H1 (cell line): ENCODE measurements at regions not wholly inside any gene's neighbourhood (a gene's known extent, or its start where the extent isn't known, plus 50 kb on each side); places are given as distances from the start of the nearest gene placed in this dataset.

Experiments used
- CTCF ChIA-PET: fragments of 300-600 bp; sonication (Branson Sonifier 250); formaldehyde crosslinking; loops from one replicate; lab custom pipeline; 2021; ENCODE audit not compliant: partially characterized antibody; lab: Charles Lee
- POLR2A ChIA-PET: fragments of 300-600 bp; sonication (Branson Sonifier 250); formaldehyde crosslinking; loops from one replicate; lab custom pipeline; 2021; ENCODE audit warnings: inconsistent platforms; ENCODE audit not compliant: partially characterized antibody; lab: Charles Lee
- DNase-seq, 2 experiments: peaks; one replicate each; pipeline versions ENCODE4 v3.0.0 to v3.0.0-alpha.2; 2010 to 2022; ENCODE audit warnings: low spot score in 2 of 2, low read depth in 1 of 2, mixed read lengths in 1 of 2
- FAIRE-seq: peaks from 2 replicates; lab custom pipeline; 2011; peaks lifted over from hg19 to GRCh38; lab: Jason Lieb, UNC
- H2AFZ ChIP-seq: 2 replicates; pipeline ENCODE4 v1.8.1; 2012; ENCODE audit warnings: low read length, inconsistent platforms
- H2AK5ac ChIP-seq: 2 replicates; pipeline ENCODE4 v1.6.1; 2013; ENCODE audit warnings: low read depth, low read length
- H2BK120ac ChIP-seq: replicated peaks from 2 replicates; pipeline ENCODE3; 2013; ENCODE audit warnings: low read depth, low read length, inconsistent platforms
- H2BK12ac ChIP-seq: 2 replicates; pipeline ENCODE4 v1.6.1; 2013; ENCODE audit warnings: low read depth, low read length
- H2BK15ac ChIP-seq: 2 replicates; pipeline ENCODE4 v1.6.1; 2013; ENCODE audit warnings: low read length
- H2BK20ac ChIP-seq: 2 replicates; pipeline ENCODE4 v1.6.1; 2013; ENCODE audit warnings: low read length
- H2BK5ac ChIP-seq: 2 replicates; pipeline ENCODE4 v1.6.1; 2013; ENCODE audit warnings: low read depth, low read length
- H3K14ac ChIP-seq: 2 replicates; pipeline ENCODE4 v1.6.1; 2013; ENCODE audit warnings: inconsistent platforms; ENCODE audit not compliant: insufficient read length
- H3K18ac ChIP-seq: 2 replicates; pipeline ENCODE4 v1.6.1; 2013; ENCODE audit warnings: low read length; ENCODE audit errors: extremely low read depth
- H3K23ac ChIP-seq: 2 replicates; pipeline ENCODE4 v1.6.1; 2013; ENCODE audit warnings: inconsistent platforms; ENCODE audit not compliant: insufficient read length
- H3K23me2 ChIP-seq: 2 replicates; pipeline ENCODE4 v1.6.1; 2013; ENCODE audit warnings: low read depth, low read length
- H3K27ac ChIP-seq: 2 replicates; pipeline ENCODE4 v1.6.1; 2011; ENCODE audit warnings: low read depth, low read length, inconsistent platforms
- H3K27me3 ChIP-seq, 4 experiments: replicated peaks in 1 of 4; 1 replicate in 1 of 4; 2 replicates in 3 of 4; pipeline versions ENCODE4 v1.6.1 to v1.8.1; 2011 to 2013; ENCODE audit warnings: low read length in 3 of 4, mild to moderate bottlenecking in 3 of 4, inconsistent platforms in 2 of 4, mixed read lengths in 2 of 4, moderate library complexity in 1 of 4; ENCODE audit not compliant: control insufficient read depth in 3 of 4, insufficient read depth in 3 of 4; ENCODE audit errors: extremely low read depth in 1 of 4
- H3K36me3 ChIP-seq, 4 experiments: 2 replicates each; pipeline versions ENCODE4 v1.6.1 to v1.8.1; 2011 to 2013; ENCODE audit warnings: mild to moderate bottlenecking in 4 of 4, low read length in 3 of 4, moderate library complexity in 2 of 4, control low read depth in 1 of 4, inconsistent platforms in 1 of 4; ENCODE audit not compliant: insufficient read depth in 4 of 4, control insufficient read depth in 2 of 4
- H3K4ac ChIP-seq: replicated peaks from 2 replicates; pipeline ENCODE3; 2013; ENCODE audit warnings: low read length, low read depth, mixed read lengths, inconsistent platforms; ENCODE audit not compliant: insufficient read length
- H3K4me1 ChIP-seq, 4 experiments: replicated peaks in 1 of 4; 1 replicate in 1 of 4; 2 replicates in 3 of 4; pipeline versions ENCODE4 v1.6.1 to v1.8.1; 2011 to 2013; ENCODE audit warnings: low read length in 3 of 4, inconsistent platforms in 2 of 4, mixed read lengths in 1 of 4; ENCODE audit not compliant: insufficient read depth in 4 of 4, control insufficient read depth in 3 of 4
- H3K4me2 ChIP-seq, 2 experiments: 2 replicates each; pipeline versions ENCODE4 v1.6.1 to v1.8.1; 2011 to 2013; ENCODE audit warnings: low read depth in 2 of 2, low read length in 2 of 2, control low read depth in 1 of 2, inconsistent platforms in 1 of 2, mild to moderate bottlenecking in 1 of 2; ENCODE audit not compliant: insufficient read depth in 1 of 2
- H3K4me3 ChIP-seq, 4 experiments: fragments of 200-600, 300-600 bp in 1 of 4; sonication (generic), shearing (Covaris generic), sonication (Bioruptor Twin) in 1 of 4; 2 replicates each; pipeline versions ENCODE4 v1.5.1 to v1.8.1; 2011 to 2016; ENCODE audit warnings: low read length in 4 of 4, low read depth in 3 of 4, control low read depth in 2 of 4, inconsistent platforms in 2 of 4, mild to moderate bottlenecking in 2 of 4, mixed read lengths in 1 of 4, moderate library complexity in 1 of 4; ENCODE audit not compliant: insufficient read depth in 2 of 4; ENCODE audit errors: extremely low read depth in 1 of 4
- H3K56ac ChIP-seq: replicated peaks from 2 replicates; pipeline ENCODE3; 2013; ENCODE audit warnings: low read depth, mild to moderate bottlenecking, mixed read lengths, low read length, inconsistent platforms; ENCODE audit not compliant: insufficient read length
- H3K79me1 ChIP-seq: 2 replicates; pipeline ENCODE4 v1.6.1; 2013; ENCODE audit warnings: low read depth, low read length, control low read depth
- H3K79me2 ChIP-seq, 2 experiments: 2 replicates each; pipeline versions ENCODE4 v1.6.1 to v1.8.1; 2012 to 2013; ENCODE audit warnings: low read length in 2 of 2, mild to moderate bottlenecking in 2 of 2, inconsistent platforms in 1 of 2; ENCODE audit not compliant: insufficient read depth in 2 of 2, control insufficient read depth in 1 of 2
- H3K9ac ChIP-seq, 4 experiments: replicated peaks in 1 of 4; 1 replicate in 1 of 4; 2 replicates in 3 of 4; pipeline versions ENCODE4 v1.6.1 to v1.8.1; 2011 to 2013; ENCODE audit warnings: low read depth in 3 of 4, low read length in 3 of 4, control low read depth in 2 of 4, mild to moderate bottlenecking in 2 of 4, moderate library complexity in 2 of 4, inconsistent platforms in 1 of 4; ENCODE audit errors: extremely low read depth in 1 of 4
- H3K9me3 ChIP-seq, 2 experiments: 2 replicates each; pipeline versions ENCODE4 v1.6.1 to v1.8.1; 2012 to 2013; ENCODE audit warnings: mild to moderate bottlenecking in 2 of 2, moderate library complexity in 2 of 2, control low read depth in 1 of 2, inconsistent platforms in 1 of 2, low read depth in 1 of 2, low read length in 1 of 2, mixed read lengths in 1 of 2; ENCODE audit not compliant: insufficient read depth in 2 of 2
- H4K20me1 ChIP-seq, 2 experiments: replicated peaks in 1 of 2; 2 replicates each; pipeline versions ENCODE3 to v1.8.1; 2011 to 2013; ENCODE audit warnings: inconsistent platforms in 2 of 2, low read length in 2 of 2, mild to moderate bottlenecking in 1 of 2; ENCODE audit not compliant: insufficient read depth in 2 of 2, control insufficient read depth in 1 of 2
- H4K5ac ChIP-seq: 2 replicates; pipeline ENCODE4 v1.6.1; 2013; ENCODE audit warnings: low read length, low read depth, mixed read lengths, inconsistent platforms; ENCODE audit not compliant: insufficient read length
- H4K8ac ChIP-seq: 2 replicates; pipeline ENCODE4 v1.8.0; 2013; ENCODE audit warnings: mild to moderate bottlenecking, moderate library complexity, low read length, inconsistent platforms; ENCODE audit not compliant: insufficient read depth; ENCODE audit errors: extremely low read depth
- H4K91ac ChIP-seq: replicated peaks from 2 replicates; pipeline ENCODE3; 2013; ENCODE audit warnings: low read length, mixed read lengths, inconsistent platforms; ENCODE audit not compliant: insufficient read length
- ASH2L ChIP-seq: fragments of 200-600, 300-600 bp; sonication (generic); IDR thresholded peaks from one replicate; pipeline ENCODE4 v1.7.1; 2017; ENCODE audit warnings: low read length
- CBX5 ChIP-seq: fragments of 300-800, 300-1000 bp; sonication (generic); IDR thresholded peaks from 2 replicates; pipeline ENCODE4 v1.7.1; 2016; ENCODE audit warnings: antibody characterized with exemption, low read length, low read depth
- CEBPB ChIP-seq: IDR thresholded peaks from 2 replicates; pipeline ENCODE4 v1.6.1; 2012; ENCODE audit warnings: low read depth, low read length
- EGR1 ChIP-seq: IDR thresholded peaks from 2 replicates; pipeline ENCODE4 v1.6.1; 2011; ENCODE audit warnings: low read depth, low read length, borderline replicate concordance
- EZH2 ChIP-seq: fragments of 200-600 bp; sonication (generic); IDR thresholded peaks from 2 replicates; pipeline ENCODE4 v1.7.1; 2012; ENCODE audit warnings: low read depth, mild to moderate bottlenecking, moderate library complexity, low read length, inconsistent platforms; ENCODE audit not compliant: severe bottlenecking
- HDAC2 ChIP-seq, 2 experiments: fragments of 300-600 bp in 1 of 2; sonication (generic) in 1 of 2; IDR thresholded peaks; 2 replicates each; pipeline ENCODE4 v1.6.1; 2011 to 2012; ENCODE audit warnings: low read depth in 2 of 2, low read length in 2 of 2, mild to moderate bottlenecking in 2 of 2, moderate library complexity in 2 of 2, borderline replicate concordance in 1 of 2, inconsistent platforms in 1 of 2
- HDAC6 ChIP-seq: IDR thresholded peaks from one replicate; pipeline ENCODE4 v1.7.1; 2012; ENCODE audit warnings: low read depth, mild to moderate bottlenecking, inconsistent platforms, low read length, moderate library complexity
- MAFK ChIP-seq: IDR thresholded peaks from 2 replicates; pipeline ENCODE4 v1.6.1; 2012; ENCODE audit warnings: low read depth, mild to moderate bottlenecking, improper control_type of control experiment, low read length
- MAX ChIP-seq: IDR thresholded peaks from 2 replicates; pipeline ENCODE4 v1.6.1; 2012; ENCODE audit warnings: inconsistent platforms
- RFX5 ChIP-seq: IDR thresholded peaks from 2 replicates; pipeline ENCODE4 v1.6.1; 2011; ENCODE audit warnings: low read depth, low read length, improper control_type of control experiment, borderline replicate concordance
- SIX5 ChIP-seq: IDR thresholded peaks from 2 replicates; pipeline ENCODE4 v1.6.1; 2011; ENCODE audit warnings: mild to moderate bottlenecking, low read depth, low read length
- SP4 ChIP-seq: IDR thresholded peaks from 2 replicates; pipeline ENCODE4 v1.6.1; 2012; ENCODE audit warnings: low read length, inconsistent platforms
- TBP ChIP-seq: IDR thresholded peaks from 2 replicates; pipeline ENCODE4 v1.6.1; 2011; ENCODE audit warnings: low read depth, low read length, improper control_type of control experiment
- TEAD4 ChIP-seq: IDR thresholded peaks from 2 replicates; pipeline ENCODE4 v1.6.1; 2012; ENCODE audit warnings: low read depth, low read length, inconsistent platforms, mixed read lengths
- WGBS, 2 experiments: shearing (Covaris generic) in 1 of 2; methylation state at CpG; one replicate each; pipeline versions ENCODE4 v1.1.6 to v1.1.7; 2013 to 2015; ENCODE audit warnings: low lambda C conversion rate in 2 of 2, mixed read lengths in 2 of 2, inconsistent platforms in 1 of 2, low coverage in 1 of 2, missing lambda C conversion rate in 1 of 2; ENCODE audit not compliant: insufficient replicate concordance in 2 of 2, insufficient coverage in 1 of 2, insufficient read length in 1 of 2; ENCODE audit errors: extremely low coverage in 1 of 2, missing lambda C conversion rate in 1 of 2; 5-methylcytosine and 5-hydroxymethylcytosine counted together

- H3K27me3 ChIP-seq, result no peaks in the 10 kb centered on the region
- no peak overlapping the region for H4K5ac ChIP-seq
- H3K4me1 ChIP-seq, result peaks cover 0 to 2% (median 0%) of the 10 kb centered on the region in 4 experiments; a peak in 1 of 7 replicates
- no peak overlapping the region for H3K4me2 ChIP-seq
- CTCF ChIA-PET, result interaction anchor here (1.2 kb wide), 1 partner anchor 9 kb away, joined by 7 read pairs; no protein-coding TSS in a partner anchor
- no peak overlapping the region for H3K4me3 ChIP-seq
- no peak overlapping the region for H3K18ac ChIP-seq
- H2BK15ac ChIP-seq, result no peak overlapping the region
- no peak overlapping the region for H3K4ac ChIP-seq
- H2AK5ac ChIP-seq, result no peak overlapping the region
- no peak overlapping the region for H2AFZ ChIP-seq
- no peak overlapping the region for H3K23ac ChIP-seq
- H3K9me3 ChIP-seq, result peaks cover 8 to 9% of the 10 kb centered on the region in 2 experiments; a peak in 3 of 4 replicates
- no peak overlapping the region for H3K9ac ChIP-seq
- no peak overlapping the region for H3K56ac ChIP-seq
- H3K27ac ChIP-seq, result no peak overlapping the region
- no peak overlapping the region for H2BK12ac ChIP-seq
- H3K79me2 ChIP-seq, result no peaks in the 10 kb centered on the region
- no peak overlapping the region for H2BK120ac ChIP-seq
- 95% methylated on average over 2 of the region's 2 CpGs; no CpG with 5 or more reads in 1 of the 2 experiments for WGBS, 2 experiments
- no peak overlapping the region for H2BK5ac ChIP-seq
- no peaks in the 10 kb centered on the region for H3K79me1 ChIP-seq
- no peak overlapping the region for H3K14ac ChIP-seq
- no peak overlapping the region for H4K91ac ChIP-seq
- H4K8ac ChIP-seq, result no peak overlapping the region
- no peak for FAIRE-seq
- no peaks in the 10 kb centered on the region for H4K20me1 ChIP-seq
- POLR2A ChIA-PET, result interaction anchor here (0.6 kb wide), 1 partner anchor 1953 kb away, joined by 4 read pairs; no protein-coding TSS in a partner anchor
- DNase-seq, result no peak
- no peaks in the 10 kb centered on the region for H3K23me2 ChIP-seq
- H2BK20ac ChIP-seq, result no peak overlapping the region
- 0 out of 8 replicates have a peak, but pooled peaks cover 0 to 3% (median 0%) of the 10 kb centered on the region in 4 experiments for H3K36me3 ChIP-seq
- TF ChIP-seq HDAC6, result no peak
- TF ChIP-seq TBP, result no peak
- no peak for TF ChIP-seq MAX
- TF ChIP-seq RFX5, result no peak
- TF ChIP-seq SP4, result no peak
- no peak for TF ChIP-seq SIX5
- TF ChIP-seq ASH2L, result no peak
- TF ChIP-seq MAFK, result no peak
- no peak for TF ChIP-seq TEAD4
- no peak for TF ChIP-seq EZH2
- no peak for TF ChIP-seq EGR1
- TF ChIP-seq CEBPB, result no peak
- no peak for TF ChIP-seq HDAC2 (IDR thresholded peaks at IDR 0.05; ENCODE audit: borderline replicate concordance in 1 of 2, low read depth in 2 of 2, low read length in 2 of 2)
- no peak for TF ChIP-seq CBX5
Observed at GRCh38 chr4:85362550-85362949, 112.4 kb upstream of the ARHGAP24 start.
